Activated naive CD4-positive, alpha-beta T cell (primary cell): ENCODE measurements at regions not wholly inside any gene's neighbourhood (a gene's known extent, or its start where the extent isn't known, plus 50 kb on each side); places are given as distances from the start of the nearest gene placed in this dataset.
A peak's percentile ranks its signal among the peaks of the same experiment; 100 is the strongest.

Experiments used
- DNase-seq, 4 experiments: peaks; one replicate each; lab custom pipeline; 2025; lab: John Stamatoyannopoulos, UW

- DNase-seq: no peak
Observed at GRCh38 chr21:17979763-17980162, 160.6 kb upstream of the C21orf91 start.

DNA sequence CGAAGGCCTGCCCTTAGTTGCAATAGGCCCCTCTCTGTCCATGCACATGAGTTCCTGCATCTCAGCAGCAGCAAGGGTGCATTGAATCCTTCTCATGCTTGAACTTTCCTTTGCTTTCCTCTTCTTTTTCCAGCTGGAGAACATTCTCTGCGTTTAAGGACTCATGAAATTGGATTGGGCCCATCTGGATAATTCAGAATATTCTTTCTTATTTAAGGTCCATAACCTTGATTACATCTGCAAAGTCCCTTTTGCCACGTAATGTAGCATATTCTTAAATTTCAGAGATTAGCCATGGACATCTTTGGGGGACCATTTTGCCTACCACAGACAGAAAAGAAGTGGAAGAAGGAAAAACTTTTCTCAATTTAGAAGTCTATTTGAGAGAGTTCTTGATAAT, 159.7 kb upstream of the C21orf91 start:
- DNase-seq: no peak

DNA sequence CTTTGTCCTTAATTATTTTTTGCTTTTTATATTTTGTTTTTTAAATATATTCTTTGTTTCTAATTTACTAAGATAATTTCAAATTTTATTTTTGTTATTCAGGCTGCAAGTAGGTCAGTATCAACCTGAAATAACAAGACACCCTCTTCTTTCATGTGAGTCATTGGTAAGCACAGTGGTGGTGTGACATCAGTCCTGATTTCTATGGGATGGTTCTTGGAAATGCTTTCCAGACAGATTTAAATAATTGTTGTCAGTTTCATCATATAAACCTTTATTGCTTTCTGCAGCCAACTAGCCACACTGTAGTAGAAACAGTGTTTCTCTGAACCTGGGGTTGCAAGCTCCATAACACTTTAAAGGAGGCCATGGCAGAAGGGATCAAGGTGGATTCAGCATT, 157.5 kb upstream of the C21orf91 start:
- no peak for DNase-seq

GRCh38 chr21:17976139-17976538, 157.0 kb upstream of the C21orf91 start:
- no peak for DNase-seq

DNA sequence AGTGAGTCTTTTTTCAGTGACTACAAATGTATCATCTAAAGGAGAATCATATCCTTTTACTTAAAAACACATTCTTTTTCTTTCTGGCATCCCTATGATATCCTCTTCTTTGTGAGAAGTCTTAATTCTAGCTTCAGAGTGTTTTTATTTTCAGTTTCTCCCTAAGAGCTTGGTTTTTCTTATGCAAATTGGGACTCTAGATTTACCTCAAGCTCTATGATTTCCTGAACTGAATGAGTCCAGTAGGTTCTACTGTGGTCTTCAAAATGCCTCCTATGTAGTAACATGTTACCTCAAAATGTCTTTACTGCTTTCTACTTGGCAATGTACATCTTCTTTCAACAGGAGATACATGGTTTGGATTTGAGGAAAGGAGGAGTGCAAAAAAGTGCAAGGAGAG, 148.2 kb upstream of the C21orf91 start:
- DNase-seq: no peak

- DNase-seq: no peak
Observed at GRCh38 chr21:17964716-17965115, 145.6 kb upstream of the C21orf91 start.

DNA sequence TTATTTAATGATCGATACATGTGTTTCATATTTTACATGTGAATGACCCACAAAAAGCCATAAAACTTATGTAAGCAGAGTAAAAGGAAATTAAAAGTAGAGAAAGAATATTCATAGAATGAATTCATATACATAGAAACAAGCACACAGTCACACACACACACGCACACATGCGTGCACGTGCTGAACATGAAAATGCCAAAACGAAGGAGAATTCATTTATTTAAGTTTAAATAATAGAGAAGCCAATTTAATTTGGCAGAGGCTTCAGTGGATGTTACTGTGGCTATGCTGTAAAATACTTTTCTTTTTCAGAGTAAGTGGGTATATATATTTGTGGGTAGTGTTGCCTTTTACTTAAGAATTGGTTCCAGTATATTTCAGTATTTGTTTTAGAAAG, 145.0 kb upstream of the C21orf91 start:
- DNase-seq: no peak

DNA sequence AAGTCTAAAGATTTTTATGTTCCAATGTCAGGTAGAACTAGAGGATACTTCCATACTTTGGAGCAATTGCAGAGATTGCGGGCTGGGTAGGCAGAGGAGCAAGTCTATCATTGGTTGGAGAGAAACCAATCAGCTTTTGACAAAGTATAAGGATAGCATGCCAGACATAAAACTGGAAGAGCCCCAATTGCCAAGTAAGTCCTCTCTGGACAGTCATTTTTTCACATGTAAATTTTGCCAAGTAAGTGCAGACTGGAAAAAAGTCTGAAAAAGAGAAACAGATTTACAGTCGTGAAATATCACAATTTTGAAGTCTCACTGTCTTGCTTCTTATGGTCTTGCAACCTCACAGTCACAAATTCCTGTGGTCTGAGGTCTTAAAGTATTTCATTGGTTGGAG, 131.4 kb upstream of the C21orf91 start:
- no peak for DNase-seq

GRCh38 chr21:17949421-17949820, 130.3 kb upstream of the C21orf91 start:
- no peak for DNase-seq

GRCh38 chr21:17947531-17947930, 128.4 kb upstream of the C21orf91 start:
- DNase-seq: no peak

- DNase-seq: no peak
Observed at GRCh38 chr21:17931080-17931479, 111.9 kb upstream of the C21orf91 start.

DNA sequence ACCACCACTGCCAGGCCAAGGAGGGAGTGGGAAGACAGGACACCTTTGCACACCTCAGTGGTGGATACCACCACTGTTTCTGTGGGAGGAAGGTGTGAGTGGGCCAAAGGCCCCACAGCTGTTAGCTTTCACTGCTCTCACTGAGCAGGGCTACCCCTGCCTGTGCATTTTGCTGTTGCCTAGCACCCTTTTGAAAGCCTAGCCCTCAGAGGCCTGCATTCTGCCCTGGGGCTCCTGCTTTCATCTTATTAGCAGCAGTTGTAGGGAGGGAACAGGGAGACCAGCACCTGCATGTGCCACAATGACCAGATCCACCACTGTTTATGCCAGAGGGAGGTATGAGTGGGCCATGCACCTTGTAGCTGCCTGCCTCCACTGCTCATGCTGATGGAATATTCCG, 110.9 kb upstream of the C21orf91 start:
- DNase-seq: no peak

- DNase-seq: no peak
Observed at GRCh38 chr21:17929510-17929909, 110.4 kb upstream of the C21orf91 start.

- no peak for DNase-seq
Observed at GRCh38 chr21:17925899-17926298, 106.7 kb upstream of the C21orf91 start.

DNA sequence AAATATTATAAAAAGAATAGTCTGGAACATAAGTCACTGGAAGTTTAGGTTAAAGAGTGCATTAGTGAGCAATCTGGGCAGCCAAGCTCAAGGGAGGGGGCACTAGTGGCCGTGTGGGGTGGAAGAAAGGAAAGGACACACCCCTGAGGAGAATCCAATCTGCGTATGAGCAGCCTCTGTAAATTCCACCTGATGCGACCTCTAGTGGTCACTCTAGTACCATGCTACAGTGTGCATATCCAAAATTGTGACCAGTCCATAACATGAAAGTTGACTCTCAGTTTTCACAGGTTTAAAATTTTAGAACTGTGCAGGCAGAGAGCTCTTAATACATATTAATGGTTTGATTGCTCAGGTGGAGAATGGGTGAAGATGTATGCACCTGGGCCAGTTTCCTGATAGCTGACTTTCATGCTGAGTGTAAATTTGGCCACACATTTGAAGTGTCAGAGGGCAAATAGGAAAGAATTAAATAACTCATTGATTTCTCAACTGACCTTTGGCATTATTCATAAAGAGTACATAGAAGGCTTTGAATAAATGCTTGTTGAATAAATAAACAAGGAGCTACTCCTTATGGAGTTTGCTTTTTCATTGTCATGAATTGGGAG, 105.9 kb upstream of the C21orf91 start:
- peak in 1 of 4 experiments; percentile 11 for DNase-seq

DNA sequence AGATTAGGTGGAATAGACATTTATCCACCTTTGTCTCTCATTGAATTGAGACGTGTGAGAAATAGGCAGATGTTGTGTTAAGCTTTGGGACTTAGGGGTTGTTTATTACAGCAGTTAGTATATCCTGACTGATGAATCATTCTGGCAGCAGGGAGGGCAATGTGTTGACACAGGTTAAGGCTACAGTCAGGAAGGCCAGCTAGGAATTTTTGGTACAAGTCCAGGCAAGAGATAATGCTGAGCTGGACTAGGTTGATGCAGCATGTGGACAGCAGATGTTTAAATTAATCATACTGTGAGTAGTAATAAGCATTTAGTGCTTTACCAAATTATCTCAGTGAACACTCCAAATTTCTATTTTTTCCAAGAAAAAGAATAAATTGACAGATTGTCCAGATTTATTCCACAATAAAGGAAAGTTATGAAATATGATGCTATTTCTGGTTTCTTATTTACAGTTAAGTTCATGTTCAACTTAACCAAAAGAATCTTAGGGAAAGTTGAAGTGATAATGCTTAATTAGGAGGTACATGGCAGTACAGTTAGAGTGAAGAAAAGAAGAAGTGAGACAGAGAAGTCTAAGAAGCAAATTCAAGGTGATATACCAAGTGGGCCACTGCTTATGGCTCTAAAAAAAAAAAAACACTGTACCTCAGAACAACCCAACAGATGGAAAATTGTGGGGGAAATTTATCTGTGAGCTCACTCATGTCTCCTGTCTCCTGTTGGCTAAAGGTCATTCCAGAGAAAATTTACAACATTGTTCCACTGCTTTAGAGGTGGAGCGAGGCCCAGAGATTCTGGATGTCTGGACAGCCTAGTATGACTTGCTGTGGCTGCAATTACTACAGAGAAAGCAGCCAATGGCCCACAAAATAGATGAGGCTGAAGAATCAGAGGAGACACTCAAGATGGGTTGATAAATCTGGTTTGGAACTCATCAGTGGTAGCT, 102.7 kb upstream of the C21orf91 start:
- DNase-seq: no peak

DNA sequence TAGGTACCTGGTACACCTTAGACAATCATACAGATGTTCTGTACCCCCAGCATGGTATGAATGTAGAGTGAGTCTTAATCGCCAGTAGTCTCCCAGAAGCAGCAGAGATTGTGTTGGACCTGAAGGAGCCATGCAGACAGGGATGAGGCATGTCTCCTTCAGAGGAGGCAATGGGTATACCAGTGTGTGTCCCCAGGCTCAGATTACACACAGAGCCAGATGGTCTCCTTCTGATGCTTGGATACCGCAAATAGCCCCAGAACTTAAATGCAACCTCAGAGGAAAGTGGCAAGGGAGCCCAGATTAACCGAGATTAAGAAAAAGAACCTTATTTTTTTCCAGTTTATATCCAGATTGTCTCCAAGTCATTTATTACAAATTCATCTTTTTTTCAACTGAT, 96.8 kb upstream of the C21orf91 start:
- DNase-seq: no peak

DNA sequence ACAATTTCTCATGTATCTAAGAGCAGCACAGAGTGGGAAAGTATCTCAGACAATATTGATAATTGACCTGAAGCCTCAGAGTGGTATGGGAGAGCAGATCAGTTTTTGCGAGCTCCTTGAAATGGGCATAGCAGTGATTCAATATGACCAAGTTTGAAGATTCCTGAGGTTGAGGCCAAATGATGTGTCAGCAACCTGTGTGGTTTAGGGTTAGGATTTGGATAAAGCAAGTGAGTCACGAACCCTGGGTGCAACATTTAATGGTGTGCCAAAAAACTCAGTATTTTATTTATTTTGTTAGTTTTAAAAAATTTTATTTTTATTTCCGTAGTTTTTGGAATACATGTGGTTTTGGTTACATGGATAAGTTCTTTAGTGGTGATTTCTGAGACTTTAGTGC, 92.5 kb upstream of the C21orf91 start:
- no peak for DNase-seq

- no peak for DNase-seq
Observed at GRCh38 chr21:17903929-17904639, 84.9 kb upstream of the C21orf91 start.

GRCh38 chr21:17903029-17903806, 84.1 kb upstream of the C21orf91 start:
- DNase-seq: no peak

DNA sequence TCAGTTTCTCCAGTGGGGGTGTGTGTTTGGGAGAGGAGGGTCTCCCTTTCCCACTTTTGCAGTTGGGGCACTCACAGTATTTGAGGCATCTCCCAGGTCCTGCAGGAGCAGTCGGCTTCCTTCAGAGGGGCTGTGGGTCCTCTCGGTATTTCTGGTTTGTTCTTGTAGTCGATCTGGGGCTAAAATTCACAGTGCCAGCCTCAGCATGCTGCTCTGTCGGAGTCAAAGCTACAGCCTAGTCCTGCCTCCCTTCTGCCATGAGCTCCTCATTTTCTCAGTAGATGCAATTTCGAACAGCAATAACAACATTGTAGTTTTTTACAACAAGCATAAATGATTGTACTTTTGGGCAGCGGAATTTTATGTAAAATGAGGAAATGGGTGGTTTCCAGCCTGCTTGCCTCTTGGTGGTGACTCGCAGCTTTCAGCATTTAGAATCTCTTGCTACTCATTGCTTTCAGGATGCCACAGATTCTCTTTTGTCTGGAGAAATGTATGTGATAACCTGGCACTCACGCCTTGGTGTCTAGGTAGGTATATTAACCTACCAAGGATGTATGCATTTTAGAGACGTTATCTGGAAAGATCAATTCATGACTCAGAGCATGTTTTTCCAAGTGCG, 82.4 kb upstream of the C21orf91 start:
- DNase-seq: no peak

- no peak for DNase-seq
Observed at GRCh38 chr21:17900990-17901385, 81.8 kb upstream of the C21orf91 start.
